ENCODE measurements at regions not wholly inside any gene's neighbourhood (a gene's known extent, or its start where the extent isn't known, plus 50 kb on each side); places are given as distances from the start of the nearest gene placed in this dataset.

DNA sequence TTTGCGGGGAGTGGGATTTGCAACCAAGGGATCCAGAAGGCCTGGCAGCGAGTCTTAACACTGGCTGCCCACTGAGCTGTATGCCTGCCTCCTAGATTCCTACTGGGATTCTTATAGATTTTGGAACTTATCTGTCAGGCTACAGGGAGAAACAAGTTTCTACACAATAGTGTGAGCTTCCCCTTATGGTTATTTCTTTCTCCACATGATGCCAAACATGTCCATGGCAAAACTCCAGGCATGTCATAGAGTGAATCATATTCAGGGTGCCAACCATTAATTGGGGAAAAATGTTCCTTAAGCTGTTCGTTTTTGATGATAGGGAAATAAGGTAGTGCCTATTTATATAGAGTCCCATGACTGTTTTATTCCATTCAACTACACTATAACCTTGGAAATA is 1185.2 kb upstream of the CELF4 start:
- no peak for TF ChIP-seq POLR2A (IDR thresholded peaks at IDR 0.05)
- TF ChIP-seq CTCF (IDR thresholded peaks at IDR 0.05) = no peak
- no peak for TF ChIP-seq POLR2AphosphoS5 (IDR thresholded peaks at IDR 0.05)
